ENCODE measurements at regions not wholly inside any gene's neighbourhood (a gene's known extent, or its start where the extent isn't known, plus 50 kb on each side); places are given as distances from the start of the nearest gene placed in this dataset.

DNA sequence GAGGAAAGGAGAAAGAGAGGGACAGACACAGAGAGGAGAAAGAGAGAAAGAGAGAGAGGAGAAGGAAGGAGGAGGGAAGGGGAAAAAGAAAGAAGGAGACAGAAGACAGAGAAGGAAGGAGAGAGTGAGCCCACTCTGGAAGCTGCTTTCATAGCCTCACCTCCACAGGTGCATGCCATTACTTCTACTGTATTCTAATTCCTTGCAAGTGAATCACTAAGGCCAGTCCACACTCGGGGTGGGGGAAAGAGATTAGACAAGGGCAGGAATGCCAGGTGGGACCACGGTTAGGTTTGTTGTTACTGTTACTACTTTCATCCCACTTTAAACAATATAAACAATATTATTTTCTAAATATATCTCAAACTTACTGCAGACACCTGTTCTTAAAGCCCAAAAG, 684.5 kb upstream of the ARGLU1 start:
- Histone ChIP-seq H3K9me3 (ENCODE audit: low read depth, low read length, poor library complexity, severe bottlenecking) (no peaks in the 10 kb centered on the region), H3K27ac (ENCODE audit: low read depth, low read length, poor library complexity, severe bottlenecking) (no peak overlapping the region), H3K36me3 (ENCODE audit: insufficient read depth, low read length, poor library complexity, severe bottlenecking) (no peaks in the 10 kb centered on the region), H3K4me3 (ENCODE audit: low read depth, low read length, poor library complexity, severe bottlenecking) (no peak overlapping the region), H3K4me1 (ENCODE audit: insufficient read depth, low read length, poor library complexity, severe bottlenecking) (no peaks in the 10 kb centered on the region), H3K27me3 (replicated peaks; ENCODE audit: insufficient read depth, low read depth, low read length, poor library complexity) (no peaks in the 10 kb centered on the region)
- intact Hi-C loops (cut with micrococcal nuclease; ENCODE audit: unreplicated experiment), result no loop called here
- BruUV-seq (replicated peaks), result no TSS peak
- no peak for DNase-seq (ENCODE audit: low spot score)
- ChIA-PET POLR2A (ENCODE audit: low non-redundant PET) (no interaction called here), CTCF (no interaction called here)
- TF ChIP-seq CTCF (conservative IDR thresholded peaks at IDR 0.05; ENCODE audit: low read depth, low read length) (no peak), EZH2 (IDR thresholded peaks at IDR 0.05; ENCODE audit: borderline replicate concordance, low read depth, low read length, poor library complexity, severe bottlenecking) (no peak)

- intact Hi-C loops (cut with micrococcal nuclease; ENCODE audit: unreplicated experiment), result no loop called here
- Histone ChIP-seq H3K4me3 (ENCODE audit: low read depth, low read length, poor library complexity, severe bottlenecking) (no peak overlapping the region), H3K9me3 (ENCODE audit: low read depth, low read length, poor library complexity, severe bottlenecking) (no peaks in the 10 kb centered on the region), H3K27ac (ENCODE audit: low read depth, low read length, poor library complexity, severe bottlenecking) (no peak overlapping the region), H3K36me3 (ENCODE audit: insufficient read depth, low read length, poor library complexity, severe bottlenecking) (no peaks in the 10 kb centered on the region), H3K4me1 (ENCODE audit: insufficient read depth, low read length, poor library complexity, severe bottlenecking) (no peaks in the 10 kb centered on the region), H3K27me3 (replicated peaks; ENCODE audit: insufficient read depth, low read depth, low read length, poor library complexity) (no peaks in the 10 kb centered on the region)
- BruUV-seq (replicated peaks), result no TSS peak
- no peak for DNase-seq (ENCODE audit: low spot score)
- ChIA-PET POLR2A (ENCODE audit: low non-redundant PET) (no interaction called here), CTCF (no interaction called here)
- TF ChIP-seq EZH2 (IDR thresholded peaks at IDR 0.05; ENCODE audit: borderline replicate concordance, low read depth, low read length, poor library complexity, severe bottlenecking) (no peak), CTCF (conservative IDR thresholded peaks at IDR 0.05; ENCODE audit: low read depth, low read length) (no peak)
Measured at GRCh38 chr13:107252021-107252420, 684.1 kb upstream of the ARGLU1 start.

DNA sequence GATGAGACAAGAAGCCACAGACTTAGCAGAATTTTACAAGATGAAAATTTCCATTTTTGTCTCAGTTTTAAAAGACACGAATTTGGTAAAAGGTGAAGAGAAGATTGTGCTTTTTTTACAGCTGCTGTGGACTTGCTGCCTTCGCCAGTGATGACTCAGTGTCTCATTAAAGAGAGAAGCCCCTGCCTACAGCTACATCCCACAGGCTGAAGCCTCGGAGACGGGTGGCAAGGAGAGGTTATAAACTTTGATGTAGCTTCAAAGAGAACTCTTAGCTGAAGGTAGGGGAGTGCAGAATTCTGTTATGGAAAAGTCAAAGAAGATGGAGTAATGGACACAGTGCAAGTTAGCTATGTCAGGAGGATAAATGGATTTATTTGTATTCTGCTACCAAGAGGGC, 683.4 kb upstream of the ARGLU1 start:
- intact Hi-C loops (cut with micrococcal nuclease; ENCODE audit: unreplicated experiment), result no loop called here
- Histone ChIP-seq H3K4me3 (ENCODE audit: low read depth, low read length, poor library complexity, severe bottlenecking) (no peak overlapping the region), H3K36me3 (ENCODE audit: insufficient read depth, low read length, poor library complexity, severe bottlenecking) (no peaks in the 10 kb centered on the region), H3K4me1 (ENCODE audit: insufficient read depth, low read length, poor library complexity, severe bottlenecking) (no peaks in the 10 kb centered on the region), H3K27ac (ENCODE audit: low read depth, low read length, poor library complexity, severe bottlenecking) (no peak overlapping the region), H3K27me3 (replicated peaks; ENCODE audit: insufficient read depth, low read depth, low read length, poor library complexity) (no peaks in the 10 kb centered on the region), H3K9me3 (ENCODE audit: low read depth, low read length, poor library complexity, severe bottlenecking) (no peaks in the 10 kb centered on the region)
- DNase-seq (ENCODE audit: low spot score), result no peak
- ChIA-PET CTCF (no interaction called here), POLR2A (ENCODE audit: low non-redundant PET) (no interaction called here)
- no TSS peak for BruUV-seq (replicated peaks)
- TF ChIP-seq EZH2 (IDR thresholded peaks at IDR 0.05; ENCODE audit: borderline replicate concordance, low read depth, low read length, poor library complexity, severe bottlenecking) (no peak), CTCF (conservative IDR thresholded peaks at IDR 0.05; ENCODE audit: low read depth, low read length) (no peak)

Data from A673 (cell line).